Inferior parietal cortex (tissue), 1 donor: ENCODE measurements at regions not wholly inside any gene's neighbourhood (a gene's known extent, or its start where the extent isn't known, plus 50 kb on each side); places are given as distances from the start of the nearest gene placed in this dataset.

Experiments
- DNase-seq: peaks from one replicate; pipeline ENCODE4 v3.0.0-alpha.2; 2016; ENCODE audit errors: extremely low spot score

DNA sequence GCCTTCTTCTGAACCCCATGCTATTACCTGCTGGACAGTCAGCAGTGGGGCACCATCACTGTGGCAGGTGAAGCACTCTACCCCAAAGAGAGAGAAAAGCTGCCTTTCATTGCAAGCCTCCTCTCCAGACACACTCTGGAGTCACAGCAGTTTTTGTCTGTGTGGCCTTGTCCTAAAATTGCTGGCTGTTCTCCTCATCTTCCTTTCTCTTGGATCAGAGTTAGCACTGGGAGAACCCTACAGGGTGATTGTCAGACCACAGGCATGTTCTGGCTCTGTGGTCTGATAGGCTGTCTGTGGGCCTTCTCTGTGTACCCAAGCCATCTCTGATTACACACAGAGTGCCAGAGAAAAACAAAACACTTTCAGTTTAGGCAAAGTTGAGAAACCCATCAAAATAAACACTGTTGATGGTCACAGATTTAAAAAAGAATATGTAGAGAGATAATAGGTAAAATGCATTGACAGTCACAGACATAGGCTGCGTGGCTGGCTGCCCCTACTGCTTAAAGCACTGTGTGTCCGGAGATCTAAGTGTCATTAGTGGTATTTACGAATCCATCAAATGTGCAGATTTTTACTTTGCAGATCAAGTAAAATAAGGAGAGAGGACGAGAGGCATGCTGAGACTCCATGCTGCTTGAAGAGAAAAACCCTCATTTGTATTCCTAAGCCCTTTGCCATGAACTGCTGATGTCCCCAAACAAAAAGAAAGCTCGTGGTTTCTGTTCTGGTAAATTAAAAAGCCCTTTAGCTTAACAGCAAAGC, 689.9 kb downstream of the TUSC7 start:
- DNase-seq, result peak; percentile 56

DNA sequence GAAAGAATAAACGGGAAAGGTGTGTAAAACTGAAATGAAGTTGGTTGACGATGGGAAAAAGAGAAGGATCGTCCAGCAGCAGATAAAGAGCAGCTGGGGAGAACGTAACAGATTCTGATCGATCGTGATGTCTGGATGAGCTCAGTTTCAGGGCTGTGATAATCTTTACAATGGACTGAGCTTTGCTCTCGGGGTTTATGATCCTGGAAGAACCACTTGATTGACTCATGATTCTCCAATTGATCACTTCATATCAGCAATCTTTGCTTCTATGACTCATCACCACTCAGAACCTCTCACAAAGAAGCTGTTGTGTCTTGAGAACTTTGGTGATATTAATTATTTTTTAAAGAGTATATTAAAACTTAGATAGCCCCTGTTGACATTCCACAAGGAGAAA, 690.7 kb downstream of the TUSC7 start:
- no peak for DNase-seq

DNA sequence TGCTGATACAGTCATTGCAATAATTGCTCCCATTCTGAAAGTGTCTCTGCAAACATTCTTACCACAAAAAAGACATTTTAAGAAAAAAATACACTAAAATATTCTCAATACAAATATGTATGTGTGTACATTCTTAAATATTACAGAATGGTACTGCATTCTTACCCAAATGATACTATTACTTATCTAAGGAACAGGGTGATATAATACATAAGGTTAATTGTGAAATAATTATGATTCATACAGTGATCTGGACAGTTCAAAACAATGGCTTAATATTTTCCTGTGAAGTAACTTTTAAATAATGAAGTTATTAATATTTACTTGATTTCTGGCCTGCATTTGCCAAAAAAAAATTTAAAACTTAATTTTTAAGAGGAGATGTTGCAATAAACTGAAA, 694.6 kb downstream of the TUSC7 start:
- no peak for DNase-seq

DNA sequence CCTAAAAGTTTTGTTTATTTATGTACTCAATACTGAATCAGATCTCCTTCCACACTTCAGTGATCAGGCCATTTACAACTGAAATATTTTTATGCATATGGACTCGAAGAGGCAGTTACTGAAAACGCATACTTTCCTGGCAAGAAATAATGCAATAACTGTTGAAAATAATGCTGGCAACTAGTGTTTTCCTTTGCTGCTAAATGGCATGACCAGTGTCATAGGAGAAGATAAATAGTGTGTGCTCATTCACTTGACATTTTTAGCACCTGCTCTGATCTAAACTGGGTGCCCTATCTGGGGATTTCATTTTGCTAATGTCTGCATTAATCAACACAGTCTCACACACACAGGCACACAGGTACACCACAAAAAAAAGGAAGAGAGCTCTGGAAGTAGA, 695.2 kb downstream of the TUSC7 start:
- DNase-seq, result no peak

DNA sequence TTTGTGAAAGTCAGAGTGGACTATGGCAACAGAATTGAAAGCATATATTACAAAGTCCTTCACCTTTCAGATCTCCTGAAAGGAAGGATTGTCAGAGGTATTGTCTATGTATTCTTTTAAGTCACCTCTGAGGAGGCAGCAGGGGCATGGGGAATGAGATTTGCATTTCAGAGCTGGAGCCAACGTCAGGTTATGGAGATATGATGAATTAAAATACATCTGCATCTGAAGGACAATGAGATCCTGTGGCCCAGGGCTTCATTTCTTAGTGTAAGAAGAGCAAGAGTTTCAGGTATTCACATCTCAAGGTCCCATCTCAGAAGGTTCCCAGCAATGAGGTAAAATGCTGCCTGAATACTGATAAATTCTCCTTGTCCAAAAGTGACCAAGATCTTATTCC, 695.8 kb downstream of the TUSC7 start:
- DNase-seq, result no peak

DNA sequence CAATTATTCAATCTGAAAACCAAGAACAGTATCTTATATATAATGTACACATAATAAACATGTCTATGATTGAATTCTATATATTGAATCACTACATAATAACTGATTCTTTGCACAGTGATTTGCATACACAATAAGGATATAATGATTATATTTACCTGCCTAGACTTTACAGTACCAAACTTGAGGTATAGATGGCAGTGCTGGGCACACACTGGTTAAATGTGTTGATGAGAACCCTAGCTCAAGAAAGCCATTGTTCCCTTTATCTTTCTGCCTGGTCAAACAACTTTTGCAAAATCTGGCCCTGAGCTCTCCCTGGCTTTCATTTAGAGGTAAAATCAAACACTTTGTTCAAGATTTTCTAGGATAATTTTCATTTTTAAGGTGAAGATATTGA, 697.7 kb downstream of the TUSC7 start:
- DNase-seq, result no peak

DNA sequence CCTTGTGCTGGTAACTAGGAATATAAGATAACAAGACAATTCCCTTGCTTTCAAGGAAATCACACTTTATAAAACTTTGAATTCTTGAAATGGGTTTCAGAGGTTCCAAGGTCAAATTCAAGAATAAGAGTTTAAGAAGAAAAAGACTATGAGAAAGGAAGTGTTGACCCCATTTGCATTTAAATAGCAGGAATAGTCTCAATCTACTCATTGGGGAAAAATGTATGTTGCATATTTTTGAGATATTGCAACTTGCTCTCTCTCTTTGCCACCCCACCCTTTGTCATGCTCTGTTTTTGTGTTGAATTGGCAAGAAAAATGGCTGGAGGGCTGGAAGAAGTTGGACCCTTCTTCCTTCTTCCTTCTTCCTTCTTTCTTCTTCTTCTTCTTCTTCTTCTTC, 699.2 kb downstream of the TUSC7 start:
- no peak for DNase-seq

DNA sequence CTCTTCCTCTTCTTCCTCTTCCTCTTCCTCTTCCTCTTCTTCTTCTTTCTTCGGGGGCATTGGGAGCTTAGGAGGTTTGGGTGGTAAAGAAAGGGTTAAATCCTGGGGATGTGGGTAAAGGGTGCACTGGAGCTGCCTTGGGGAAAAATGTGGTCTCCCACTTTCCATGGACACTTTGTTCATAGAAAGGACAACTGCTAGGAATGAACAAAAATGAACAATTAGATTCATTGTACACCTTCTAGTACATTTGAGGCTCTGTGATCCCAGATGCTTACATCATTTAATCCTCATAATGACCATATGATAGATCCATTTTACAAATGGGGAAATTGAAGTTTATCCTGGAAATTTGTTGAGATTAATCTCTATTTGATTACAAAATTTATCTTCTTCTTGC, 699.7 kb downstream of the TUSC7 start:
- DNase-seq, result no peak

DNA sequence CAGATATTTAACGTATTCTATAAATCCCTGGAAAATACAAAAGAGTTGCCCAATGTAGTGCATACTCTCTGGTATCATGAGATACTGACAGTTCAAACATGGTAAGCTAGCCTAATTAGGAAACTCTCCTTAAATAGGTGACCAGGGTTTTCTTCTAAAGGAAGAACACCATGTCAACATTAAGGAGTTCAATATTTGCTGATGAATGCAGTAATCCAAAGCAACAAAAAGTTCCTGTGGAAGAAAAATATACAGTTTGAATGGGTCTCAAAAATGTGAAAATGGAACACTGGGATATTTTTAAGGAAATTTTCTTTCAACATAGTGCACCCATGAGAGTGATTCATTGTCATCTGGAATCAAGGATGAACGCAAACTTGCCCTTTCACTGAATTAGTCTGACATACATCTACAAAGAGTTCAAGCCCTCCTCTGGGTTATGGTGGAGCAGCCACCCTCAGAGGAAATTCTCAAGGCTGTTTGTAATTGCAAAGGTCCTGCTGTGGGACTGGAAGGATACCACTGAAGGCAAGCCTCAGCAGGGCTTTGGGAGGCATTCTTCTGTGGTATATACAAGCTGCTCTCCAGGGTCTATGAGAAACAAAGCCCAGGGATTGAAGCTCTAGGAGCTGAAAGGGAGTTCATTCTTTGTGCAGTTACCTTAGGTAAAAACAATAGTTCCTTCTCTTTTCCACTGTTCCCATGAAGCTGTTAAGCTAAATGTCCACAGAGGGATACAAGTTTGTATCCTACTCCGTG, 700.3 kb downstream of the TUSC7 start:
- DNase-seq, result no peak

DNA sequence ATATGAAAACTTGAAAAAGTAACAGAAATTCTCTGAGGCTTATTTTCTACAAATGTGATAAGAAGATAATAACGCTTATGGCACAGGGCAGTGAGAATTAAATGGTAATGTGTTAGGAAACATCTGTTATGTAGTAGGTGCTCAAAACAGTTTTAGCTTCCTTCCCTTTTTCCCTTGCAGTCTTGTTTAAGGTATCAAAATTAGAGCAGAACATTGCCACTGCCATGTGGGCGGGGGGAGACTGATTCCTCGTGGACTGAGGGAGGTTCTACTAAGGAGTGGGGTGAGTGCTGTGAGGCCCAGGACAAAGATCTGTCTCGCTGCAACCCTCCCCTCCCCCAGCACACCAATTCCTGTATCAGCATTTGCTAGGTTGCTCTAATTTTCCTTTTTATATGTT, 702.4 kb downstream of the TUSC7 start:
- DNase-seq, result no peak

DNA sequence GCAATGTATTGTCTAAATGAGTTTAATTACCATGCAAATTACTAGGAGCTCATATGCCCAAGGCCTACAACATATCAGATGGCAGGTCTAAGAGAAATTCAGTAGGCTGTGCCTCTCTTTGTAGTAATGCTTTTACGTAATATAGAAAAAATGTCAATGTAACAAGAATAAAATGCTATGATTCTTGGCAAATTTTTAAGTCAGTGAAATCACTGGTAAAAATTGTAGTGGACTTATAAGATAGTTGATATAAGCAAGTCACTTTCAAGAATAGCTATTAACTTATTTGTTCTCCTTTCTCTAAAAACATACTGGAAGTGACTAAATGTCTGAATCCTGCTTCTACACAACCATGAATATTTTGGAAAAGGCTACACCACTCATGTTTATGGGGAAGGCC, 707.8 kb downstream of the TUSC7 start:
- DNase-seq, result no peak

DNA sequence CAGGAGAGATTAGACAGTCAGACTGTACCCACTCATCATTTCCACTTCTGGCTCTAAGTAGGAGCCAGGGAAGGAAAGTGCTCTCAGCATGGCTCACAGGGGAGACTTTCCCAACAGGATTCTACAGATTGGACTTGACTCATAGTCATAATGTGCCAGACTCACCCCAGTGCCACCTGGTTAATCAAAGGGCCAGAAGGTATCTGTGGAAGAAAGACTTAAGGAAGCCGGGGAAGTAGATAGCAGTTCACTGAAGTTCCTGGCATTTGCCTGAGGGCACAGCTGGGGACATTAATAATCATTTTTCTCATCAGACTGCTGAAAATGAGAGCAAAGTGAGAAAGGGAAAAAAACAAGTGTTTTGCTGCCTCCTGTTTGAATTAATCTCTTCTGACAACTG, 717.5 kb downstream of the TUSC7 start:
- no peak for DNase-seq

DNA sequence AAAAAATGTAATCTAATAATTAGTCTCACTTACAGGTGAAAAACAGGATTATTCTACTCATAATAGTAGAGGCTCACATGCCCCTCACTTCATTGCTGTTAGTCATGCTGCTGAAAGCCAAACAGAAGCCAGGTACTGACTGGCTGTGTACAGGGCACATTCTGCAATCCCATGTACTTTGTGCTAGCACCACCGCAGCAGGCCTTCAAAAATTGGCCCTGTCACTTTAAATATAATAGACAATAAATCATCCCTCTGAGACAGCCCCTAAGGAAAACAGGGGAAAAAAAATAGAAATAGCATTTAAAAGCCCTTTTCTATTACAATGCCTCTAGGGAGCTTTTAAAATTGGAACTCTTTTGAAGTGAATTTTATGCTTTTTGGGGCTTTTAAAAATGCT, 723.8 kb downstream of the TUSC7 start:
- DNase-seq, result no peak

DNA sequence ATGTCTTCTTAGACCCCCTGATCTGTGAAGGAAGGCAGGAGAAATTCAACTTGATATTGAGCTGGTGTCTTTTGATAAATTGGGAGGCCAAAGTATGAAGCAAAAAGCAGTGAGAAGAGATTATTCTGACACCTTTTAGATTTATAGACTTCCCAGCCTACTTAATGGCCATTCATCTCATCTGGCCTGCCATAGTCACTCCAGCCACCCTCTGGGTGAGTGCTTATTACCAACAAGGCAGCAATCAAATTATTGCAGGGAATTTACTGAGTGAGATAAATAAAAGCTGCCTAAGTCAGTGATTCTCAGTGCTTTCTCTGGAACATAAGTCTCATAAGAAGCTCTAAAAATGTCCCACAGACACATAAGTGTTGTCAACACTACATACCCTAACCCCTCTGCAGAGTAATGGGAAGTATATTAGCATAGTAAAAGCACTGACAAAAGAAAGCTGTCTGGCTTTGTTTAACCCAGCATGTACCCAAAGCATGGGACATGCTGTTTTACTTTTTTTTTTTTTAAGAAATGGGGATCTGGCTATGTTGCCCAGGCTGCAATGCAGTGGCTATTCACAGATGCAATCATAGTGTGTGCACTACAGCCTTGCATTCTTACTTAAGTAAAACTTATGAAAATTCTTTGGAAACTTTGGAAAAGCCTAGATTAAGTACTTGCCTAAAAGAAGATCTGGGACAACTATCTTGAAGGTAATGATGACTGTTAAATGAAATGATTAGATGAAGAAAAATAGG, 725.3 kb downstream of the TUSC7 start:
- no peak for DNase-seq

DNA sequence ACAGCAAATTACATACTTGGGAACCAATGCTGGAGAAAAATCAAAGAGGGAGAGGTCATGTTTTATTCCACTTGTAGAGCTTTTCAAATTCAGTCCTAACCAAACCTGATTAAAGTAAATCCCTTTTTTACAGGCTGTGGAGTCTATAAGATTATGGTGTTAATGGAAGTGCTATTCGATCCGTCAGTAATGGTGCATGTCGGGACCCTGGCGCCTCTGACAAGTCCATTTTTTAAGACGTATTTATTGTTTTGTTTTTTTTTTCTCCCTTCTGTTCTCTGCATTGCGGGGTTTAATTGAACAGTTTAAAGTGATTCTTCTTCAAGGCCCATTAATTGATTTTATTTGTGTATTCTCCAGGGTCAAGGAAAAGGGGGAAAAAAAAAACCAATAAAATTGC, 725.9 kb downstream of the TUSC7 start:
- DNase-seq, result no peak

DNA sequence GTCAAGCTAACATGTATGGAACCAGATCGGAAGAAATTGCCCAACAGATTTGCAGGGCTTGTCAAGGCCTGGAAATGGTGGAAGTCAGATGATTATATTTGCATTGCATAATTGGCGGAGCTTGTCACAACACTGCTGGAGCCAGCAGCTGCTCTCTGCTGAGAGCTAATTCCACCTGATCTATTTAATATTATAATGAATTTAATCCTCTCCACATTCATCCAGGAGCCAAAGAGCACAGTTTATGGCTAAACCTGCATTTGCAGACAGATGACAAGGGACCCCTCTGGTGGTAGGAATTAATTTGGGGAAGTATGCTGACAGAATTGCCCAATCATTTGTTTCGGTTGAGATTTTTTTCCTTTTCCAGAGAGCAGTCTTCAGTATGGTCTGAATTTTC, 730.2 kb downstream of the TUSC7 start:
- peak; percentile 56 for DNase-seq

DNA sequence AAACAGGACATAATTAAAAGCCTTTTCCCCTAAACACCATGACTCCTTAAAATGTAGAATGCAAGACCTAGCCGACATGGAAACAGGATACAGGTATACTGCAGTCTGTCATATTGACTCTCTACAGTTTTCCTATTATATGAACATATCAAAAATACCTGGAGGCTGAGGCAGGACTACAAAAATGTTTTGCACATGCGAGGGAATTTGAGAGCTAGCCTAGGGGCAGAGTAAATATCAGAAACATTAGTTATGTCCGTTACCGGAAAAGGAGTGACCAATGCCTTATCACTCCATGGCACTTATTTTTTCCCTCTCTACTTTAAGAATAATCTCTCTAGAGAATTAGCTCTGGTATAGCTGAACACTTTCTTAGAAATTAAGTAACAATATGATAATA, 732.3 kb downstream of the TUSC7 start:
- no peak for DNase-seq

DNA sequence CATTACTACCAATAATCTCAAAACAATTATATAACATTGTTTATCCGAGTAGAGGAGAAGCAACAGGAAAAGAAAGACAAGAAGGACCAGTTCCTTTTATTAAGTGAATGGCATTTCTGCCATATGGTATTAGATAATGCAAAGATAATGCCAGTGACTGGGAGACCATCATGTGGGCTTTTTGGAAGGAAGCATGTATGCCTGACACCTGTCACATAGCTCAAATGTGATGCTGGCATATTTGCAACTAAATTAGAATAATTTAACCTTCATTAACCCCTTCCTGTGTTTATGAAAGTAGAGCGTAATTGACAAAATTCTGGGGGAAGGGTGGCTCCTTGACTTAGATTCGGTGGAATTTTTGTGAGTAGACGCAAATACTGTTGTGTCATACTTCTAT, 733.0 kb downstream of the TUSC7 start:
- DNase-seq, result no peak

DNA sequence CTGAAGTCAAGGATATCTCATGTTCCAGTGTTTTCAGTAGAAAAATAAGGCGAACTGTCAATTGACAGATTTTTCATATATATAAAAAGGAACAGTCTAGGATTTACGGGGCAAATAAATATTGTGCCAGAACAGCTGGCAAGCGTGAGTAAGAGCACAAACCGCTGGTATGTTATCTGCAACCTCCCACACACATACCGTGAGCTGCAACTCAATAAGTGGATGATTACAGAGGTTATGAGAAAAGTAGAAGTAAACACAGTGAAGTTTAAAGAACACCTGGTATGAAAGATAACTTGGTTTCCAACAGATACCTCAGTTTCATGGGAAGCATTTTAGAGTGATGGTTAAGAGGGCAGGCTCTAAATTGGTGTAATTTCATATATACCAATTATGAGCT, 733.4 kb downstream of the TUSC7 start:
- DNase-seq, result no peak

DNA sequence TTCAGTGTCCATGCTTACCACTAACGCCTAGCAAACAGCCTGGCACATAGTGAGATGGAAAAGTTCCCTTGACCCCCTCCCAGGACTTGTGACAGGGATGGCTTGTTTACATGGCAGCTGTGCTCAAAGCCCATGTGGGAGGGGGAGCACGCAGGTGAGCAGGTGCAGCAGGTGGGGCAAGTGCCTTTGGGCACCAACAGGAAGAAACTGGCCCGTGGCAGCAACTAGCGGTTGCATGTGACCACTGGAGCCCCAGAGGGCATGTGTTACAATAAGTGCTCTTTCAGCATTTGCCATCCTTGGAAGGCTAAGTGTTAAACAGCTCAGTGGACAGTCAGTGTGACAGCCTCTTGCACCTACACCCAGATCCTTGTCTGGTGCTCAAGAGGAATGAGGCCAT, 734.6 kb downstream of the TUSC7 start:
- no peak for DNase-seq

DNA sequence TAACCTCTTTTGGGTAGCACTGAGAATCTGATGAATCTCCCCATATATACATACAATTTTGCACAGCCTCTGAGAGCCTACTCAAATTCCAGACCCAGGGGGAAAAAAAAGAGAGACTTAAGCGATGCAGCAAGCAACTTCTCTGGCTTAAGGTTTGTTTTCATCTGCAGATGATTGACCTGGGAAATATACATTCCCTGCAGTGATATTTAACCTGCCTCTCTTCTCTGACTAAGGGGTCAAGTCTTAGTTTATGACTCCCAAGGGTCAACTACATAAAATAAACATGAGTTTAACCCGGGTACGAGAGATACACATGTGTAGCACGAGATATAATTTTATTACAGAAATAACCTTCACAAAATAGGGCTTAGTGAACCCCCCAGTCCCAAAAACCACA, 737.8 kb downstream of the TUSC7 start:
- no peak for DNase-seq

DNA sequence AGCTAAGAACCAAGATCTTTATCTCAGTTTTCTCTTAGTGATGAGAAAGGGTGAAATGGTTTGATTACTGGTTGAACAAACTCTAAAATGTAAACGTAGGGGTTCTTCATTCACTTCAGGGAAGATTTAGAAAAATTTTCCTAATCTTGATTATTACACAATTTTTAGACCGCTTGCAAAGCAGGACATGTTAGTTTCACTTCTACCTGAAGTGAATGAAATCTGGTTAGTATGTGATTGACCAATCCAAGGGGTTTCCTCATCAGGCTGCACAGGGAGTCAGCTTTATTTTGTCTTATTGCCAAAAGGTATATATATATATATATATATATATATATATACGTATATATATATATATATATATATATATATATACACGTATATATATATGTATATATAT, 740.4 kb downstream of the TUSC7 start:
- no peak for DNase-seq

DNA sequence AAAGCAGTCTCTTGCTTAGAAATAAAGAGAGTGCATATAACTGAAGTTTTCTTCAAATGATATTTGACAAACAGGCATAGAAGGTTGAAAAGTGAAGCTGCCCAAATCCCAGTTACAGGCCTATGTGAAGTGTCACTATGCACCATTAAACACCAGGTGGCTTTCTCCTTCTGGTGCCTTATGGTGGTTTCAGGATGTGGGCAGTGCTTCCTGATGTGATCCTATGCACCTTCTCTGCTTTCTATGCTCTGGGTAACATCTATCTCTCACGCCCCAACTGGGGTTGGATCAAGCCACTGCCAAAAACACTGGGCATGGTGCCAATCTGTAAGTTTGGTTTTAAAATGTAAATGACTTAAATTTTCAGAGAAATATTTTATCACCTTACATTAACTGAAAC, 744.7 kb downstream of the TUSC7 start:
- DNase-seq, result no peak
